OCI-LY7 (cell line): ENCODE measurements at regions not wholly inside any gene's neighbourhood (a gene's known extent, or its start where the extent isn't known, plus 50 kb on each side); places are given as distances from the start of the nearest gene placed in this dataset.

Experiments used
- BruUV-seq: library from RNA; stranded (reverse); fragments of 400-500 nt; replicated peaks from 2 replicates; lab custom pipeline; 2021; lab: Mats Ljungman, UMichigan
- CTCF ChIA-PET: fragments of 300-600 bp; sonication (Branson Sonifier 250); formaldehyde crosslinking; loops from one replicate; lab custom pipeline; 2022; ENCODE audit warnings: antibody characterized with exemption; ENCODE audit not compliant: unreplicated experiment; lab: Charles Lee
- POLR2A ChIA-PET: fragments of 300-600 bp; sonication (Branson Sonifier 250); formaldehyde crosslinking; loops from one replicate; lab custom pipeline; 2022; ENCODE audit warnings: antibody characterized with exemption; lab: Charles Lee
- DNase-seq: peaks from one replicate; pipeline ENCODE4 v3.0.0-alpha.2; 2015; ENCODE audit warnings: low spot score
- H2AFZ ChIP-seq: fragments of 200-600 bp; sonication (generic), shearing (Covaris generic); 2 replicates; pipeline ENCODE4 v1.6.1; 2014; ENCODE audit warnings: mild to moderate bottlenecking, antibody characterized with exemption, low read length, moderate library complexity
- H3K27ac ChIP-seq: fragments of 200-600 bp; sonication (generic); 2 replicates; pipeline ENCODE4 v1.5.1; 2014; ENCODE audit warnings: mixed run types, low read depth, mild to moderate bottlenecking, moderate library complexity, low read length, inconsistent platforms; ENCODE audit not compliant: poor library complexity, severe bottlenecking
- H3K36me3 ChIP-seq: fragments of 200-600 bp; sonication (generic); 2 replicates; pipeline ENCODE4 v1.6.1; 2014; ENCODE audit warnings: mild to moderate bottlenecking, antibody characterized with exemption, low read length, moderate library complexity, mixed read lengths; ENCODE audit not compliant: insufficient read depth
- H3K4me1 ChIP-seq: fragments of 200-600 bp; sonication (generic); 2 replicates; pipeline ENCODE4 v1.5.1; 2014; ENCODE audit warnings: mild to moderate bottlenecking, low read length; ENCODE audit not compliant: insufficient read depth, poor library complexity, severe bottlenecking
- H3K4me2 ChIP-seq: fragments of 200-600 bp; sonication (generic); 2 replicates; pipeline ENCODE4 v1.6.1; 2014; ENCODE audit warnings: mild to moderate bottlenecking, low read length
- H3K4me3 ChIP-seq: fragments of 200-600 bp; sonication (generic); 2 replicates; pipeline ENCODE4 v1.5.1; 2014; ENCODE audit warnings: mild to moderate bottlenecking, low read depth, low read length; ENCODE audit not compliant: poor library complexity, severe bottlenecking
- H3K79me2 ChIP-seq: fragments of 200-600 bp; sonication (generic); 2 replicates; pipeline ENCODE4 v1.6.1; 2016; ENCODE audit warnings: low read depth, mild to moderate bottlenecking, low read length, moderate library complexity, mixed read lengths; ENCODE audit not compliant: insufficient read depth
- H3K9me2 ChIP-seq: fragments of 200-600 bp; sonication (generic); 2 replicates; pipeline ENCODE4 v1.6.1; 2016; ENCODE audit warnings: mild to moderate bottlenecking, low read length, mixed read lengths; ENCODE audit not compliant: insufficient read depth
- H3K9me3 ChIP-seq: fragments of 200-600 bp; sonication (generic); 2 replicates; pipeline ENCODE4 v1.6.1; 2014; ENCODE audit warnings: mild to moderate bottlenecking, mixed run types, low read length, mixed read lengths
- H4K20me1 ChIP-seq: fragments of 200-600 bp; sonication (generic); 2 replicates; pipeline ENCODE4 v1.6.1; 2014; ENCODE audit warnings: mild to moderate bottlenecking, antibody characterized with exemption, low read length, moderate library complexity, mixed read lengths; ENCODE audit not compliant: insufficient read depth
- EZH2phosphoT487 ChIP-seq: fragments of 200-600 bp; sonication (generic); IDR thresholded peaks from 2 replicates; pipeline ENCODE4 v1.6.1; 2018; ENCODE audit warnings: low read depth, borderline replicate concordance, mild to moderate bottlenecking, mixed run types, antibody characterized with exemption, low read length, moderate library complexity, mixed read lengths
- intact Hi-C: fragments of 100-400 bp; cut with micrococcal nuclease; formaldehyde crosslinking; loops from one replicate; pipeline ENCODE4 v1.10.0; 2022; ENCODE audit not compliant: unreplicated experiment
- TF ChIP-seq, protein P1 (sequence below): fragments of 200-600 bp; sonication (generic); conservative IDR thresholded peaks from 2 replicates; pipeline ENCODE4 v1.5.1; 2014; ENCODE audit warnings: mild to moderate bottlenecking, antibody characterized with exemption, low read length, moderate library complexity, mixed read lengths

- DNase-seq: no peak
- POLR2A ChIA-PET: no interaction called here
- TF ChIP-seq, protein P1, sequence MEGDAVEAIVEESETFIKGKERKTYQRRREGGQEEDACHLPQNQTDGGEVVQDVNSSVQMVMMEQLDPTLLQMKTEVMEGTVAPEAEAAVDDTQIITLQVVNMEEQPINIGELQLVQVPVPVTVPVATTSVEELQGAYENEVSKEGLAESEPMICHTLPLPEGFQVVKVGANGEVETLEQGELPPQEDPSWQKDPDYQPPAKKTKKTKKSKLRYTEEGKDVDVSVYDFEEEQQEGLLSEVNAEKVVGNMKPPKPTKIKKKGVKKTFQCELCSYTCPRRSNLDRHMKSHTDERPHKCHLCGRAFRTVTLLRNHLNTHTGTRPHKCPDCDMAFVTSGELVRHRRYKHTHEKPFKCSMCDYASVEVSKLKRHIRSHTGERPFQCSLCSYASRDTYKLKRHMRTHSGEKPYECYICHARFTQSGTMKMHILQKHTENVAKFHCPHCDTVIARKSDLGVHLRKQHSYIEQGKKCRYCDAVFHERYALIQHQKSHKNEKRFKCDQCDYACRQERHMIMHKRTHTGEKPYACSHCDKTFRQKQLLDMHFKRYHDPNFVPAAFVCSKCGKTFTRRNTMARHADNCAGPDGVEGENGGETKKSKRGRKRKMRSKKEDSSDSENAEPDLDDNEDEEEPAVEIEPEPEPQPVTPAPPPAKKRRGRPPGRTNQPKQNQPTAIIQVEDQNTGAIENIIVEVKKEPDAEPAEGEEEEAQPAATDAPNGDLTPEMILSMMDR: no peak
- TF ChIP-seq EZH2phosphoT487: no peak
Observed at GRCh38 chr18:29241199-29241598, 1064.3 kb upstream of the CDH2 start.

DNA sequence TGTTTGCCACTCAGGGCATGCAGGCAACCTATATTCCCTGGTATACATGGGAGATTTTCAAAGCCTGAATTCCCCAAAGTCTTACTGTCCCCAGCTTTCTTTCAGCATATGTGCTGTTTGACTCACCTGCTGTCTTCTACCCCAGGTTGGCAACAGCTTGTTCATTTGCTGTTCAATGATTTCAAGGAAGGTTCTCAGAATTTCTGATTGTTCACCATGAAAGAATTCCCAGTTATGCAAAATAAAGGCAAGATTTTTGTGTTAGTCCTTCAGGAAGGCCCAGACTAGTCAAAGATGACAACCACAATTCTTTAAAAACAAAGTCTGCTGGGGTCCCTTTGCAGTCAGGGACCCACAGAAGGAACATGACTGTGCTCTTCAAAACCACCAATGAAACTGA is 1057.8 kb upstream of the CDH2 start:
- ChIA-PET POLR2A (no interaction called here), CTCF (no interaction called here)
- TF ChIP-seq EZH2phosphoT487: no peak
- TF ChIP-seq, protein P1: no peak
- Histone ChIP-seq H3K4me2 (no peak overlapping the region), H3K9me2 (no peaks in the 10 kb centered on the region), H4K20me1 (no peaks in the 10 kb centered on the region), H3K79me2 (no peaks in the 10 kb centered on the region), H3K36me3 (no peaks in the 10 kb centered on the region), H2AFZ (no peak overlapping the region), H3K9me3 (no peaks in the 10 kb centered on the region), H3K4me1 (no peaks in the 10 kb centered on the region), H3K4me3 (no peak overlapping the region), H3K27ac (no peak overlapping the region)
- intact Hi-C loops: no loop called here
- no peak for DNase-seq
- no TSS peak for BruUV-seq

More at GRCh38 chr18:29241199-29241598, 1064.3 kb upstream of the CDH2 start:
- no peaks in the 10 kb centered on the region for H3K4me1 ChIP-seq
- intact Hi-C loops: loop anchor here (10.0 kb wide), 1 partner anchor 86 kb away; no protein-coding TSS in a partner anchor
- H3K36me3 ChIP-seq: no peaks in the 10 kb centered on the region
- H4K20me1 ChIP-seq: no peaks in the 10 kb centered on the region
- no peaks in the 10 kb centered on the region for H3K9me3 ChIP-seq
- no TSS peak for BruUV-seq
- H3K9me2 ChIP-seq: no peaks in the 10 kb centered on the region
- H3K4me3 ChIP-seq: no peak overlapping the region
- no peaks in the 10 kb centered on the region for H3K79me2 ChIP-seq
- no peak overlapping the region for H2AFZ ChIP-seq
- CTCF ChIA-PET: no interaction called here
- no peak overlapping the region for H3K4me2 ChIP-seq
- no peak overlapping the region for H3K27ac ChIP-seq

GRCh38 chr18:29226213-29226612 is 1049.3 kb upstream of the CDH2 start:
- Histone ChIP-seq H4K20me1 (no peaks in the 10 kb centered on the region), H3K9me2 (no peaks in the 10 kb centered on the region), H3K27ac (no peak overlapping the region), H3K4me2 (no peak overlapping the region), H2AFZ (no peak overlapping the region), H3K4me3 (no peak overlapping the region), H3K9me3 (no peaks in the 10 kb centered on the region), H3K36me3 (no peaks in the 10 kb centered on the region), H3K4me1 (no peaks in the 10 kb centered on the region), H3K79me2 (no peaks in the 10 kb centered on the region)
- CTCF ChIA-PET: no interaction called here
- no peak for DNase-seq
- intact Hi-C loops: no loop called here
- POLR2A ChIA-PET: no interaction called here
- BruUV-seq: no TSS peak
- TF ChIP-seq, protein P1: no peak
- no peak for TF ChIP-seq EZH2phosphoT487
